ENCODE measurements at regions not wholly inside any gene's neighbourhood (a gene's known extent, or its start where the extent isn't known, plus 50 kb on each side); places are given as distances from the start of the nearest gene placed in this dataset.
"Not testable (repeated sequence)": the region's sequence is repeated elsewhere in the genome, so short reads cannot be mapped to it uniquely, and the experiment has no call there.

DNA sequence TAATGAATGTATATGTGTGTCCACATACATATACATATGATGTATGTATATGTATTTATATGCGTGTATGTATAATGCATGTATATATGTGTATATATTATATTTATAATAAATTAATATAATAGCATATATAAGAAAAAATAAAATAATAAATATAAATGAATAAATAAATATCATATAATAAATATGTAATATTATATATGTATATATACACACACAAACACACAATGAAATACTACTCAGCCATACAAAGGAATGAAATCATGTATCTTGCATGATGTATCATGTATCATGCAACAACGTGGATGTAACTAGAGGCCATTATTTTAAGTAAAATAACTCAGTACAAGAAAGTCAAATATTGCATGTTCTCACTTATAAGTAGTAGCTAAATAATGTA, 788.7 kb upstream of the CHORDC1 start:
- H3K4me1 ChIP-seq (ENCODE audit: control insufficient read depth in 2 of 2, insufficient read depth in 1 of 2, low read depth in 1 of 2, low read length in 2 of 2): no peaks in the 10 kb centered on the region

GRCh38 chr11:91005458-91005857, 782.6 kb upstream of the CHORDC1 start:
- H3K23ac ChIP-seq (ENCODE audit: low read depth, low read length, poor library complexity): no peak overlapping the region
- WGBS, 2 donors (ENCODE audit: extremely low coverage in 2 of 2, insufficient read length in 2 of 2, insufficient replicate concordance in 1 of 2): no CpG with 5 or more reads among the region's 1 CpG
- no peak overlapping the region for H3K4ac ChIP-seq (ENCODE audit: low read length)
- H3K14ac ChIP-seq (ENCODE audit: low read length): no peak overlapping the region
- H3K27ac ChIP-seq (replicated peaks; ENCODE audit: low read length): no peak overlapping the region
- H2BK12ac ChIP-seq (ENCODE audit: low read length): no peak overlapping the region
- no peak overlapping the region for H4K91ac ChIP-seq (ENCODE audit: low read depth, low read length, poor library complexity)
- no peak for DNase-seq (ENCODE audit: low spot score)
- H3K4me1 ChIP-seq (ENCODE audit: control insufficient read depth in 2 of 2, insufficient read depth in 1 of 2, low read depth in 1 of 2, low read length in 2 of 2): no peaks in the 10 kb centered on the region
- H2AK5ac ChIP-seq (ENCODE audit: low read depth, low read length): no peak overlapping the region
- H3K9me3 ChIP-seq (replicated peaks in 1 of 2; ENCODE audit: control insufficient read depth in 2 of 2, insufficient read depth in 1 of 2, low read depth in 1 of 2, low read length in 2 of 2): no peaks in the 10 kb centered on the region
- no peak overlapping the region for H3K9ac ChIP-seq (ENCODE audit: low read depth, low read length, poor library complexity)
- no peak overlapping the region for H3K4me2 ChIP-seq (ENCODE audit: insufficient read depth, low read length, poor library complexity, severe bottlenecking)
- no peak overlapping the region for H2BK15ac ChIP-seq (ENCODE audit: low read length)
- H3K27me3 ChIP-seq (ENCODE audit: control insufficient read depth in 3 of 3, insufficient read depth in 3 of 3, low read depth in 1 of 3, low read length in 3 of 3): no peaks in the 10 kb centered on the region
- H3K79me1 ChIP-seq (ENCODE audit: low read depth, low read length): no peaks in the 10 kb centered on the region
- no peak overlapping the region for H2AFZ ChIP-seq (ENCODE audit: low read length)
- no peak overlapping the region for H2BK5ac ChIP-seq (ENCODE audit: low read length)
- H2BK120ac ChIP-seq (ENCODE audit: low read depth, low read length): no peak overlapping the region
- H3K36me3 ChIP-seq (replicated peaks in 1 of 2; ENCODE audit: control insufficient read depth in 2 of 2, insufficient read depth in 2 of 2, low read length in 2 of 2): no peaks in the 10 kb centered on the region
- no peak overlapping the region for H3K18ac ChIP-seq (ENCODE audit: low read length)
- no peak overlapping the region for H4K8ac ChIP-seq (ENCODE audit: low read depth, low read length)
- H3K4me3 ChIP-seq (ENCODE audit: low read length in 2 of 2): no peak overlapping the region

More for the DNA sequence above, 788.7 kb upstream of the CHORDC1 start:
- Histone ChIP-seq H3K27me3 (ENCODE audit: control insufficient read depth in 3 of 3, insufficient read depth in 3 of 3, low read depth in 1 of 3, low read length in 3 of 3) (no peaks in the 10 kb centered on the region), H3K36me3 (replicated peaks in 1 of 2; ENCODE audit: control insufficient read depth in 2 of 2, insufficient read depth in 2 of 2, low read length in 2 of 2) (no peaks in the 10 kb centered on the region), H4K91ac (ENCODE audit: low read depth, low read length, poor library complexity) (no peak overlapping the region), H3K4me2 (ENCODE audit: insufficient read depth, low read length, poor library complexity, severe bottlenecking) (no peak overlapping the region), H3K9me3 (replicated peaks in 1 of 2; ENCODE audit: control insufficient read depth in 2 of 2, insufficient read depth in 1 of 2, low read depth in 1 of 2, low read length in 2 of 2) (no peaks in the 10 kb centered on the region), H2BK120ac (ENCODE audit: low read depth, low read length) (no peak overlapping the region), H3K18ac (ENCODE audit: low read length) (no peak overlapping the region), H3K4me3 (ENCODE audit: low read length in 2 of 2) (no peak overlapping the region), H3K9ac (ENCODE audit: low read depth, low read length, poor library complexity) (no peak overlapping the region), H3K79me1 (ENCODE audit: low read depth, low read length) (no peaks in the 10 kb centered on the region), H2BK5ac (ENCODE audit: low read length) (no peak overlapping the region), H3K4ac (ENCODE audit: low read length) (no peak overlapping the region), H3K14ac (ENCODE audit: low read length) (no peak overlapping the region), H2AK5ac (ENCODE audit: low read depth, low read length) (no peak overlapping the region), H3K27ac (replicated peaks; ENCODE audit: low read length) (no peak overlapping the region), H2BK15ac (ENCODE audit: low read length) (no peak overlapping the region), H2AFZ (ENCODE audit: low read length) (no peak overlapping the region), H3K23ac (ENCODE audit: low read depth, low read length, poor library complexity) (no peak overlapping the region), H2BK12ac (ENCODE audit: low read length) (no peak overlapping the region), H4K8ac (ENCODE audit: low read depth, low read length) (no peak overlapping the region)
- DNase-seq (ENCODE audit: low spot score): no peak
- no CpG with 5 or more reads among the region's 2 CpGs for WGBS, 2 donors (ENCODE audit: extremely low coverage in 2 of 2, insufficient read length in 2 of 2, insufficient replicate concordance in 1 of 2)

- no peak overlapping the region for H2BK120ac ChIP-seq (ENCODE audit: low read depth, low read length)
- no peak overlapping the region for H3K4ac ChIP-seq (ENCODE audit: low read length)
- no peak overlapping the region for H3K4me3 ChIP-seq (ENCODE audit: low read length in 2 of 2)
- no peak overlapping the region for H2BK5ac ChIP-seq (ENCODE audit: low read length)
- no peak overlapping the region for H3K18ac ChIP-seq (ENCODE audit: low read length)
- no peaks in the 10 kb centered on the region for H3K4me1 ChIP-seq (ENCODE audit: control insufficient read depth in 2 of 2, insufficient read depth in 1 of 2, low read depth in 1 of 2, low read length in 2 of 2)
- H2BK15ac ChIP-seq (ENCODE audit: low read length): no peak overlapping the region
- no peak overlapping the region for H3K23ac ChIP-seq (ENCODE audit: low read depth, low read length, poor library complexity)
- no CpG with 5 or more reads among the region's 3 CpGs for WGBS, 2 donors (ENCODE audit: extremely low coverage in 2 of 2, insufficient read length in 2 of 2, insufficient replicate concordance in 1 of 2)
- no peak overlapping the region for H4K8ac ChIP-seq (ENCODE audit: low read depth, low read length)
- no peak overlapping the region for H3K27ac ChIP-seq (replicated peaks; ENCODE audit: low read length)
- DNase-seq (ENCODE audit: low spot score): no peak
- H3K14ac ChIP-seq (ENCODE audit: low read length): no peak overlapping the region
- H3K27me3 ChIP-seq (ENCODE audit: control insufficient read depth in 3 of 3, insufficient read depth in 3 of 3, low read depth in 1 of 3, low read length in 3 of 3): no peaks in the 10 kb centered on the region
- H4K91ac ChIP-seq (ENCODE audit: low read depth, low read length, poor library complexity): no peak overlapping the region
- H3K79me1 ChIP-seq (ENCODE audit: low read depth, low read length): no peaks in the 10 kb centered on the region
- peak overlapping the region; percentile 40 for H2AFZ ChIP-seq (ENCODE audit: low read length)
- no peaks in the 10 kb centered on the region for H3K36me3 ChIP-seq (replicated peaks in 1 of 2; ENCODE audit: control insufficient read depth in 2 of 2, insufficient read depth in 2 of 2, low read length in 2 of 2)
- no peak overlapping the region for H3K4me2 ChIP-seq (ENCODE audit: insufficient read depth, low read length, poor library complexity, severe bottlenecking)
- no peaks in the 10 kb centered on the region for H3K9me3 ChIP-seq (replicated peaks in 1 of 2; ENCODE audit: control insufficient read depth in 2 of 2, insufficient read depth in 1 of 2, low read depth in 1 of 2, low read length in 2 of 2)
- H3K9ac ChIP-seq (ENCODE audit: low read depth, low read length, poor library complexity): no peak overlapping the region
- H2AK5ac ChIP-seq (ENCODE audit: low read depth, low read length): no peak overlapping the region
- H2BK12ac ChIP-seq (ENCODE audit: low read length): no peak overlapping the region
Measured at GRCh38 chr11:90997241-90997640, 774.4 kb upstream of the CHORDC1 start.

DNA sequence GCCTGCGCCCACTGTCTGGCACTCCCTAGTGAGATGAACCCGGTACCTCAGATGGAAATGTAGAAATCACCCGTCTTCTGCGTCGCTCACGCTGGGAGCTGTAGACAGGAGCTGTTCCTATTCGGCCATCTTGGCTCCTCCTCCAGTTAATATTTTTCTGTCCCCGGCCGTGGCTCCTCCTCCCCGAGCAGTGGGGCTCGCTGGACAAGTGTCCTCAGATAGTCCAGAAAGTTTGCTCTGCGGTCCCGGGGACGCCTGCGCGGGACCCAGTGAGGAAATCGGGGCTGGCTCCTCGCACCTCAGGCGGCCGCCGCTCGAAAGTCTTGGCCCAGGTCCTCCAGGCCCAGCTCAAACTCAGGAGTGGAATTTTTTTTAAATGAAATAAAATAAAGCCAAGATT, 749.3 kb upstream of the CHORDC1 start:
- H2BK5ac ChIP-seq (ENCODE audit: low read length); H3K14ac ChIP-seq (ENCODE audit: low read length); H4K91ac ChIP-seq (ENCODE audit: low read depth, low read length, poor library complexity); H3K36me3 ChIP-seq (replicated peaks in 1 of 2; ENCODE audit: control insufficient read depth in 2 of 2, insufficient read depth in 2 of 2, low read length in 2 of 2); H3K23ac ChIP-seq (ENCODE audit: low read depth, low read length, poor library complexity); H3K4ac ChIP-seq (ENCODE audit: low read length); H2BK15ac ChIP-seq (ENCODE audit: low read length); H2BK12ac ChIP-seq (ENCODE audit: low read length); H3K18ac ChIP-seq (ENCODE audit: low read length); H2BK120ac ChIP-seq (ENCODE audit: low read depth, low read length); H3K9ac ChIP-seq (ENCODE audit: low read depth, low read length, poor library complexity); H2AFZ ChIP-seq (ENCODE audit: low read length); H2AK5ac ChIP-seq (ENCODE audit: low read depth, low read length); H3K4me3 ChIP-seq (ENCODE audit: low read length in 2 of 2); H3K4me1 ChIP-seq (ENCODE audit: control insufficient read depth in 2 of 2, insufficient read depth in 1 of 2, low read depth in 1 of 2, low read length in 2 of 2); H3K9me3 ChIP-seq (replicated peaks in 1 of 2; ENCODE audit: control insufficient read depth in 2 of 2, insufficient read depth in 1 of 2, low read depth in 1 of 2, low read length in 2 of 2); H3K27ac ChIP-seq (replicated peaks; ENCODE audit: low read length); DNase-seq (ENCODE audit: low spot score); H3K79me1 ChIP-seq (ENCODE audit: low read depth, low read length); H4K8ac ChIP-seq (ENCODE audit: low read depth, low read length); H3K27me3 ChIP-seq (ENCODE audit: control insufficient read depth in 3 of 3, insufficient read depth in 3 of 3, low read depth in 1 of 3, low read length in 3 of 3); H3K4me2 ChIP-seq (ENCODE audit: insufficient read depth, low read length, poor library complexity, severe bottlenecking): not testable (repeated sequence)
- WGBS, 2 donors (ENCODE audit: extremely low coverage in 2 of 2, insufficient read length in 2 of 2, insufficient replicate concordance in 1 of 2): no CpG with 5 or more reads among the region's 22 CpGs
